ENCODE measurements at regions not wholly inside any gene's neighbourhood (a gene's known extent, or its start where the extent isn't known, plus 50 kb on each side); places are given as distances from the start of the nearest gene placed in this dataset.
"Not testable (repeated sequence)": the region's sequence is repeated elsewhere in the genome, so short reads cannot be mapped to it uniquely, and the experiment has no call there.

DNA sequence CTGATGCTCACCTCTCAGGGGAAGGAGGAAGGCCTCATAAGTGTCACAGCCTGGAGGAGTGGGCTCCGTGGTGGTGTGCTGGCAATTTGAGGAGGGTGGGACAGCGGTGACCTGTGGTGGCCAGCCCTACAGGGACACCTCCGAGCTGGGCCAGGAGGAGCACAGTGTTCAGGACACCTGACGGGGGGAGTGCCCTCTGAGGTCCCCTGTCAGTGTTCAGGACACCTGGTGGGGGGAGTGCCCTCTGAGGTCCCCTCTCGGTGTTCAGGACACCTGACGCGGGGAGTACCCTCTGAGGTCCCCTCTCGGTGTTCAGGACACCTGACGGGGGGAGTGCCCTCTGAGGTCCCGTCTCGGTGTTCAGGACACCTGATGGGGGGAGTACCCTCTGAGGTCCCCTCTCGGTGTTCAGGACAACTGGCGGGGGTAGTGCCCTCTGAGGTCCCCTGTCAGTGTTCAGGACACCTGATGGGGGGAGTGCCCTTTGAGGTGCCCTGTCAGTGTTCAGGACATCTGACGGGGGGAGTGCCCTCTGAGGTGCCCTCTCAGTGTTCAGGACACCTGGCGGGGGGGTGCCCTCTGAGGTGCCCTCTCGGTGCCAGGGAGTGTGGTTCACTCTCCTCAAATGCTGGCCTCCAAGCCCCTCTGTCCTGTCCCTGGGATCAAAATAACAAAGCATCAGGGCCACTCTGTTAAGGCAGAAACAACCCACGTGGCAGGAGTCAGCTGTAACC lies 73.4 kb upstream of the ZNF469 start:
- no peak for DNase-seq

- no peak for DNase-seq
Observed at GRCh38 chr16:88309908-88310265, 72.9 kb upstream of the ZNF469 start.

- DNase-seq = no peak
Observed at GRCh38 chr16:88310796-88311605, 71.8 kb upstream of the ZNF469 start.

DNA sequence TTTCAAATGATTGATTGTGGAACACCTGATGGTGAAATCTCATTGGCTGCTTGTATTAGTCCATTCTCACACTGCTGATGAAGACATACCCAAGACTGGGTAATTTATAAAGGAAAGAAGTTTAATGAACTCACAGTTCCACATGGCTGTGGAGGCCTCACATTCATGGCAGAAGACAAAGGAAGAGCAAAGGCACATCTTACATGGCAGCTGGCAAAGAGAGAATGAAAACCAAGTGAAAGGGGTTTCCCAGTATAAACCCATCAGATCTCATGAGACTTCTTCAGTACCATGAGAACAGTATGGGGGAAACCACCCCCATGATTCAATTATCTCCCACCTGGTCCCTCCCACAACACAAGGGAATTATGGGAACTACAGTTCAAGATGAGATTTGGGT lies 70.9 kb upstream of the ZNF469 start:
- DNase-seq = not testable (repeated sequence)

- no peak for DNase-seq
Observed at GRCh38 chr16:88312732-88313131, 70.0 kb upstream of the ZNF469 start.

DNA sequence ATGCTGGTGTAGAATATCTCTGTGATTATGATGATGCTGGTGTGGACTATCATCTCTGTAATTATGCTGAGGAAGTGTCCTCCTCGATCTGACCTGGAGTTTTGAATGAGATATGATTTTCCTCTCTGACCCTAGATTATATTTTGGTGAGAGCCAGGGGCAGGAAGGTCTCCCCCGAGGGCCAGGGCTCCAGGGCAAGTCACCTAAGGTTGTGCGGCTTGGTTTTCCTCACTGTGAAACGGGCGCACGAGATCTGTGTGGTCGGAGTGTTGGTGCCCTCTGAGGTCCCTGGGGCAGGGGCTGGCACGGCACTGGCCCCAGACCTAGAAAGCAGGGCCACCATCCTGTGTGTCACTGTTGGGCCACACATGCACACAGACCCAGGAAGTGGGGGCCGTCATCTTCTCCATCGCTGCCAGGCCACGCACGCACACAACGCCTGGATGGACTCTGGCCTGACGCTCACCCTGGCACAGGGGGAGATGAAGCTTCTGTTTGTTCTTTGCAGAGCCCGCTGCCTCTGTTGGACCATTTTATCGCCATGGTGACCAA lies 67.7 kb upstream of the ZNF469 start:
- no peak for DNase-seq

DNA sequence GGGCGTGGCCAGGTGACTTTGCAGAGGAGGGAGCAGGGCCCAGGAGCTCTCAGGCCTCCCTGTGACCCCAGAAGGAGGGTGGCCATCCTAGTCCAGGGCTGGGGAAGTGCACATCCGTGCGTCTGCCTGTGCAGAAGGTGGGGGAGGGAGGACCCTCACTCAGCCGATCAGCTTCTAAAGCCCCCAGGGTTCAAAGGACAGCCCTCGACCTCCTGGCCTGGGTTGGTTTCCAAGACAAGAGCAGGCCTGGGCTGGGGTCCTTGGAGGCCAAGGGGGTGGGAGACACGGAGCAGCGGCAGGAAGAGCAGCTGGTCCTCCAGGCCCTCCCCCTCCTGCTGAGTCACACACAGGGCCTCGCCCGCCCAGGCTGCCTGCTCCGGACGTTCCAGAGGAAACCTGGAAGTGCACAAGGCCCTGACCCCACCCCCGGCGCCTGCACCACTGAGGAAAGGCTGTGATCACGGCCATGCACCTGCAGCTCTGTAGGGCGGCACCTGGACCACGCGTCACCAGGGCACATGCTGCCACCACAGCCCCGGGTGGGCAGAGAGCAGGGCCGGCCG lies 67.1 kb upstream of the ZNF469 start:
- DNase-seq = peak; percentile 67

- DNase-seq = no peak
Observed at GRCh38 chr16:88316151-88316550, 66.6 kb upstream of the ZNF469 start.

- no peak for DNase-seq
Observed at GRCh38 chr16:88316941-88317612, 65.7 kb upstream of the ZNF469 start.

GRCh38 chr16:88317613-88317965 lies 65.2 kb upstream of the ZNF469 start:
- DNase-seq = no peak

DNA sequence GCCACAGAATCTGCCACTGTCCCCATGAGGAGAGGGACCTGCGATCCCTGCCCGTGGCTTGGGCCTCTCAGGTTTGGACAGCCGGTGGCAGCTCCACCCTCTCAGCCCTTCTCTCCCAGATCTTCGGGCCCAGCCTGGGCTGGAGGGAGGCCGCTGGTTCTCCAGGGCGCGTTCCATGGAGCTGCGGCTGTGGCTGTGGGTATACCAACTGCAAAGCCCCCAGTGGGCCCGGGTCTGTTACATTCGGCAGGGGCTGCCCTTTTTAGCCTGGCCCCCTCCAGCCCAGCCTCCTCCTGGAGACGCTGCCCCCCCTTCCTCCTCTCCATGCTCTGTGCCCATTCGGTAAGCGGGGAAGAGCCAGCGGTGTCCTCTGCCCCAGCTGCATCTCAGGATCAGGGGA lies 64.7 kb upstream of the ZNF469 start:
- no peak for DNase-seq

DNA sequence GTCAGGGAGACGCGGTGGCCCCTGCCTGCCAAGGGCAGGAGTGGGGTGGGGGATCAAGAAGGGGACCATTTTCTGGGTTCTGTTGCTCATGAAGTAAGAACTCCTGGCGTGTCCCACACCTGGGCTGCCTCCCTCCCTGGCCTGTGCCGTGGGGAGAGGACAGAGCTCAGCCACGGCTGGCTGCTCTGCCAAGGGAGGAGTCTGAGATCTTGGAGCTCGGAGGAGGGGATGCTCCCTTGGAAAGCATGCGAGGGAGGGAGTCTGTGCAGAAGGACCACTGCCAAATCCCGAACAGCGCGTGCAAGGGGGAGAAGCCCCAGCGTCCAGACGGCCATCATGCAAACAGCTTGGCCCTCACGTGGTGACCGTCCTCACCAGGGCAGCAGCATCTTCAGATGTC lies 64.2 kb upstream of the ZNF469 start:
- no peak for DNase-seq

- DNase-seq = no peak
Observed at GRCh38 chr16:88319116-88319965, 63.4 kb upstream of the ZNF469 start.

DNA sequence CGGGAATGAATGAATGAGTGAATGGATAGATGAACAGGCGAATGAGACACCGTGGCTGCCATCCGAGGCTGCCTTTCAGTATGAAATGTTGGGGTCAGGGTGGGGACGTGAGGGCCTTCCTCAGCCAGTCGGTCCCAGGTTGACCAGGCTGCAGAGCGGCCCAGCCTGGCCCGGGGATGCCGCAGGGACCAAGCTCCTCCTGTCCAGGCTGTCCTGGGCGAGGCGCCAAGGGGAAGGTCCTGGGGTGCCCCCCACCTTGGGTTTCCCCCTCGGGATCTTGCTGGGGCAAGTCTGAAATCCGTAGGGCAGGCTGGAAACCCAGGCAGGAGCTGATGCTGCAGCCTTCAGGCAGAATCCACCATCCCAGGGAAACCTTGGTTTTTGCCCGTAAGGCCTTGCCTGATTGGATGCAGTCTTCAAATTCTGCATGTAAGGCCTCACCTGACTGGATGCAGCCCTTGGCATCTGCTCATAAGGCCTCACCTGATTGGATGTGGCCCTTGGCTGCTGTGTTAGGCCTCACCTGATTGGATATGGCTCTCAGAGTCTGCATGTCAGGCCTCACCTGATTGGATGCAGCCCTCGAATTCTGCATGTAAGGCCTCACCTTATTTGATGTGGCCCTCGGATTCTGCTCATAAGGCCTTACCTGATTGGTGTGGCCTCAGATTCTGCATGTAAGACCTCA lies 61.7 kb upstream of the ZNF469 start:
- no peak for DNase-seq

GRCh38 chr16:88321635-88322499 lies 60.9 kb upstream of the ZNF469 start:
- DNase-seq = no peak

- no peak for DNase-seq
Observed at GRCh38 chr16:88322500-88322970, 60.2 kb upstream of the ZNF469 start.

GRCh38 chr16:88323041-88323440 lies 59.7 kb upstream of the ZNF469 start:
- DNase-seq = no peak

- DNase-seq = no peak
Observed at GRCh38 chr16:88323546-88324330, 59.0 kb upstream of the ZNF469 start.

DNA sequence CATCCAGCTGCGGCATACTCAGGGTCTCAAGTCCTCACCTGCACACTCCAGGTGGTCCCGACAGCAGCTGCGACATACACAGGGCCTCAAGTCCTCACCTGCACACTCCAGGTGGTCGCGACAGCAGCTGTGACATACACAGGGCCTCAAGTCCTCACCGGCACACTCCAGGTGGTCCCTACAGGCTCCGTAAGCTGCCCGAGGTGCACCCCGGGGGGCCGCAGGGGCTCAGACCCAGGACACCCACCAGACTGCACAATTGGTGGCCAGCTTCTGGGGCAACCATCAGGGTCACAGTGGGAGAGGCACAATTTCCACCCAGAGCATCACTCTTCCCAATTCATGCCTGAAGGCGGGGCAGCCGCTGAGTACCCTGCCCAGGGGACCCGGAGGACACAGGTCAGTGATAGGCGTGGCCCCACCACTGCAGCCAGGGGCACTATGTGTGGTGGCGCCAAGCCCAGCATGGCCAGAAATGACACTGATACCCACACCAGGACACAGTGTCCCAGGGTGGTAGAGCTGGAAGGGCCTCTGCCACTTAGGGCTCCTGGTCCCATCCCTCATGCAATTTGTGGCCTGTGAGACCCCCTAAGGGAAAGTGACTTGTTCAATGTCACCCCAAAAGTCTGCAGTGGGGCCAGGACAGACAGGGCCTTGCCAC lies 57.5 kb upstream of the ZNF469 start:
- no peak for DNase-seq

Data from left hindlimb (tissue), 1 donor.